H1 (cell line): ENCODE measurements at regions not wholly inside any gene's neighbourhood (a gene's known extent, or its start where the extent isn't known, plus 50 kb on each side); places are given as distances from the start of the nearest gene placed in this dataset.

Experiments
- EZH2 ChIP-seq: fragments of 200-600 bp; sonication (generic); IDR thresholded peaks from 2 replicates; pipeline ENCODE4 v1.7.1; 2012; ENCODE audit warnings: low read depth, mild to moderate bottlenecking, moderate library complexity, low read length, inconsistent platforms; ENCODE audit not compliant: severe bottlenecking
- JUN ChIP-seq: IDR thresholded peaks from 2 replicates; pipeline ENCODE4 v1.6.1; 2011; ENCODE audit warnings: low read depth, mild to moderate bottlenecking, improper control_type of control experiment, low read length
- TBP ChIP-seq: IDR thresholded peaks from 2 replicates; pipeline ENCODE4 v1.6.1; 2011; ENCODE audit warnings: low read depth, low read length, improper control_type of control experiment
- ZNF274 ChIP-seq: IDR thresholded peaks from 2 replicates; pipeline ENCODE4 v1.7.0; 2012; ENCODE audit warnings: low read length, borderline replicate concordance; ENCODE audit errors: extremely low read depth
- TF ChIP-seq, protein P1 (sequence below), 3 experiments: IDR thresholded peaks; 1 replicate in 2 of 3; 2 replicates in 1 of 3; pipeline versions ENCODE4 v1.5.1 to v1.6.1; 2011; ENCODE audit warnings: low read length in 3 of 3, mild to moderate bottlenecking in 3 of 3, inconsistent platforms in 2 of 3, low read depth in 1 of 3, moderate library complexity in 1 of 3; ENCODE audit not compliant: insufficient read depth in 1 of 3; ENCODE audit errors: control extremely low read depth in 1 of 3
- TF ChIP-seq, protein P2 (sequence below): IDR thresholded peaks from 2 replicates; pipeline ENCODE4 v1.6.1; 2012; ENCODE audit warnings: inconsistent platforms

DNA sequence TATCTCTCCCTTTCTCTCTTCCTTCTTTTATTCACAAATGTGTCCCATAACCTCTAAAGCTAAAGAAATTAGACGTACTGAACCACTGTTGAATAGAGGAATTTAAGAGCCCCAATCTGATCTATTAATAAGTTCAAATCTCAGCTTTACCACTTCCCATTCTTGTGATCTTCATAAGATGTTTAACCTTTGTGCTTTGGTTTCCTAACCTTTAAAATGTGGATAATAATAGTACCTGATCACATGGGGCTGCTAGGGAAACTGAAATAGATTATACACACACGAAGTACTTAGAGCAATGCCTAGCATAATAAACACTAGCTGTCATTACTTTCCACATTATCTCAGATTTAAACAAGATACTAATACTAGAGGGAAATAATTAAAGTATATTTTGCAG is 324.3 kb upstream of the SEMA6A start (continued):
- TF ChIP-seq, protein P1, sequence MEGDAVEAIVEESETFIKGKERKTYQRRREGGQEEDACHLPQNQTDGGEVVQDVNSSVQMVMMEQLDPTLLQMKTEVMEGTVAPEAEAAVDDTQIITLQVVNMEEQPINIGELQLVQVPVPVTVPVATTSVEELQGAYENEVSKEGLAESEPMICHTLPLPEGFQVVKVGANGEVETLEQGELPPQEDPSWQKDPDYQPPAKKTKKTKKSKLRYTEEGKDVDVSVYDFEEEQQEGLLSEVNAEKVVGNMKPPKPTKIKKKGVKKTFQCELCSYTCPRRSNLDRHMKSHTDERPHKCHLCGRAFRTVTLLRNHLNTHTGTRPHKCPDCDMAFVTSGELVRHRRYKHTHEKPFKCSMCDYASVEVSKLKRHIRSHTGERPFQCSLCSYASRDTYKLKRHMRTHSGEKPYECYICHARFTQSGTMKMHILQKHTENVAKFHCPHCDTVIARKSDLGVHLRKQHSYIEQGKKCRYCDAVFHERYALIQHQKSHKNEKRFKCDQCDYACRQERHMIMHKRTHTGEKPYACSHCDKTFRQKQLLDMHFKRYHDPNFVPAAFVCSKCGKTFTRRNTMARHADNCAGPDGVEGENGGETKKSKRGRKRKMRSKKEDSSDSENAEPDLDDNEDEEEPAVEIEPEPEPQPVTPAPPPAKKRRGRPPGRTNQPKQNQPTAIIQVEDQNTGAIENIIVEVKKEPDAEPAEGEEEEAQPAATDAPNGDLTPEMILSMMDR (IDR thresholded peaks at IDR 0.05; ENCODE audit: control extremely low read depth in 1 of 3, insufficient read depth in 1 of 3, low read depth in 1 of 3, low read length in 3 of 3), result no peak
- TF ChIP-seq, protein P2, sequence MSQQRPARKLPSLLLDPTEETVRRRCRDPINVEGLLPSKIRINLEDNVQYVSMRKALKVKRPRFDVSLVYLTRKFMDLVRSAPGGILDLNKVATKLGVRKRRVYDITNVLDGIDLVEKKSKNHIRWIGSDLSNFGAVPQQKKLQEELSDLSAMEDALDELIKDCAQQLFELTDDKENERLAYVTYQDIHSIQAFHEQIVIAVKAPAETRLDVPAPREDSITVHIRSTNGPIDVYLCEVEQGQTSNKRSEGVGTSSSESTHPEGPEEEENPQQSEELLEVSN, result no peak
- TF ChIP-seq JUN (no peak), TBP (no peak), EZH2 (no peak), ZNF274 (no peak)
- TF ChIP-seq, all 59 proteins: peak for 0
